ENCODE measurements at regions not wholly inside any gene's neighbourhood (a gene's known extent, or its start where the extent isn't known, plus 50 kb on each side); places are given as distances from the start of the nearest gene placed in this dataset.

- H3K4me3 ChIP-seq (ENCODE audit: low read length): no peak overlapping the region
- no peak overlapping the region for H3K9ac ChIP-seq (ENCODE audit: low read length)
- no peaks in the 10 kb centered on the region for H4K20me1 ChIP-seq (ENCODE audit: insufficient read depth, low read length)
- H3K4me1 ChIP-seq (ENCODE audit: low read length): no peaks in the 10 kb centered on the region
- no peaks in the 10 kb centered on the region for H3K9me2 ChIP-seq (replicated peaks; ENCODE audit: insufficient read depth, low read length)
- no peaks in the 10 kb centered on the region for H3K79me2 ChIP-seq (ENCODE audit: low read length)
- H3K27ac ChIP-seq (ENCODE audit: low read length): no peak overlapping the region
- H3K27me3 ChIP-seq (replicated peaks; ENCODE audit: insufficient read depth, low read length): no peaks in the 10 kb centered on the region
- H3K9me3 ChIP-seq (replicated peaks; ENCODE audit: insufficient read depth, low read length): no peaks in the 10 kb centered on the region
- no peak overlapping the region for H3K4me2 ChIP-seq (ENCODE audit: low read depth, low read length)
- TF ChIP-seq, protein P1, sequence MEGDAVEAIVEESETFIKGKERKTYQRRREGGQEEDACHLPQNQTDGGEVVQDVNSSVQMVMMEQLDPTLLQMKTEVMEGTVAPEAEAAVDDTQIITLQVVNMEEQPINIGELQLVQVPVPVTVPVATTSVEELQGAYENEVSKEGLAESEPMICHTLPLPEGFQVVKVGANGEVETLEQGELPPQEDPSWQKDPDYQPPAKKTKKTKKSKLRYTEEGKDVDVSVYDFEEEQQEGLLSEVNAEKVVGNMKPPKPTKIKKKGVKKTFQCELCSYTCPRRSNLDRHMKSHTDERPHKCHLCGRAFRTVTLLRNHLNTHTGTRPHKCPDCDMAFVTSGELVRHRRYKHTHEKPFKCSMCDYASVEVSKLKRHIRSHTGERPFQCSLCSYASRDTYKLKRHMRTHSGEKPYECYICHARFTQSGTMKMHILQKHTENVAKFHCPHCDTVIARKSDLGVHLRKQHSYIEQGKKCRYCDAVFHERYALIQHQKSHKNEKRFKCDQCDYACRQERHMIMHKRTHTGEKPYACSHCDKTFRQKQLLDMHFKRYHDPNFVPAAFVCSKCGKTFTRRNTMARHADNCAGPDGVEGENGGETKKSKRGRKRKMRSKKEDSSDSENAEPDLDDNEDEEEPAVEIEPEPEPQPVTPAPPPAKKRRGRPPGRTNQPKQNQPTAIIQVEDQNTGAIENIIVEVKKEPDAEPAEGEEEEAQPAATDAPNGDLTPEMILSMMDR (IDR thresholded peaks at IDR 0.05; ENCODE audit: low read length): no peak
- TF ChIP-seq EZH2 (optimal IDR thresholded peaks at IDR 0.05; ENCODE audit: low read depth, low read length) (no peak), EZH2phosphoT487 (IDR thresholded peaks at IDR 0.05; ENCODE audit: low read length) (no peak)
- no peaks in the 10 kb centered on the region for H3K36me3 ChIP-seq (replicated peaks; ENCODE audit: insufficient read depth, low read length)
- DNase-seq: no peak
- no peak overlapping the region for H2AFZ ChIP-seq (ENCODE audit: low read length)
- no peaks in the 10 kb centered on the region for H3F3A ChIP-seq (ENCODE audit: insufficient read depth, low read length)
These were observed 545.9 kb upstream of the BTBD3 start for GRCh38 chr20:11371831-11372230.

DNA sequence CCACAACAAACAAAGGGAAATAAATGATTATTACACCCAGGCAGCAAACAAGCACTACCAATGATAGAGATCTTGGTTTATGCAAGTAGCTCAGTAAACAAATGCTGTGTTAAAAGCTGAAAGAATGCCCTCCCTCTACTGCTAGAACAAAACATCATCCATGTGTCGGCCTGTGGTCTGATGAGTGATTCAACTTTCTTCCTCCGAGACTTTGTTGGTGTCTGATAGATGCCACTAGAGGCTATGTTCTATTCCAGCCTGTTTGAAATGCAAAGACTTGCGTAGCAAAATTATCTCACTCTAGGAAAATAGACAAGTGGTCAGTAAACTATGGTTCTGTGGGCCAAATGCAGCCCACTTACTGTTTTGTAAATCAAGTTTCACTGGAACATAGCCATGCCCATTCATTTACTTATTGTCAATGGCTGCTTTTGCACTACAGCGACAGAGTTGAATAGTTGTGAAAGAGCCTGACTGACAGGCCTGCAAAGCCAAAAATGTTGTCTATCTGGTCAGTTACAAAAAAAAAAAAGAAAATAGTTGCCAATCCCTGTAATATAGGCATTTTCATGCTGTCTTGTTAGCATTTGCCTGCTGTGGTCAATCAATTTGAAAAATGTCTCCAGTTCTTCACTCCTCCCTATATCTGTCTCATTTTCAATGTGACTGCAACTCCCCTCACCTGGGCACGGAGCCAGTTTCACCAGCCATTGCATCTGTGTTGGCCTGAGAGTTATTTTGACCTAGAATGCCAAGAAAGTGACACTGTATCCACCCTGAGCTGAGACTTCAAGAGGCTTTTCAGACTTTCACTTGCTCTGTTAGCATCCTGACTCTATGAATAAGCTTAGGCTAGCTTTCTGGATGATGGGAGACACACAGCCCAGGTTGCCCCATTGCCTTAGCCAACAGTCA, 544.6 kb upstream of the BTBD3 start:
- no peaks in the 10 kb centered on the region for H3K27me3 ChIP-seq (replicated peaks; ENCODE audit: insufficient read depth, low read length)
- no peaks in the 10 kb centered on the region for H3F3A ChIP-seq (ENCODE audit: insufficient read depth, low read length)
- H3K4me3 ChIP-seq (ENCODE audit: low read length): no peak overlapping the region
- TF ChIP-seq EZH2phosphoT487 (IDR thresholded peaks at IDR 0.05; ENCODE audit: low read length) (no peak), EZH2 (optimal IDR thresholded peaks at IDR 0.05; ENCODE audit: low read depth, low read length) (no peak)
- TF ChIP-seq, protein P1 (IDR thresholded peaks at IDR 0.05; ENCODE audit: low read length): no peak
- no peak overlapping the region for H3K9ac ChIP-seq (ENCODE audit: low read length)
- no peak overlapping the region for H3K27ac ChIP-seq (ENCODE audit: low read length)
- no peak for DNase-seq
- H3K9me3 ChIP-seq (replicated peaks; ENCODE audit: insufficient read depth, low read length): no peaks in the 10 kb centered on the region
- H3K4me2 ChIP-seq (ENCODE audit: low read depth, low read length): no peak overlapping the region
- no peaks in the 10 kb centered on the region for H3K79me2 ChIP-seq (ENCODE audit: low read length)
- H3K4me1 ChIP-seq (ENCODE audit: low read length): no peaks in the 10 kb centered on the region
- H4K20me1 ChIP-seq (ENCODE audit: insufficient read depth, low read length): no peaks in the 10 kb centered on the region
- H3K9me2 ChIP-seq (replicated peaks; ENCODE audit: insufficient read depth, low read length): no peaks in the 10 kb centered on the region
- no peak overlapping the region for H2AFZ ChIP-seq (ENCODE audit: low read length)
- H3K36me3 ChIP-seq (replicated peaks; ENCODE audit: insufficient read depth, low read length): no peaks in the 10 kb centered on the region

DNA sequence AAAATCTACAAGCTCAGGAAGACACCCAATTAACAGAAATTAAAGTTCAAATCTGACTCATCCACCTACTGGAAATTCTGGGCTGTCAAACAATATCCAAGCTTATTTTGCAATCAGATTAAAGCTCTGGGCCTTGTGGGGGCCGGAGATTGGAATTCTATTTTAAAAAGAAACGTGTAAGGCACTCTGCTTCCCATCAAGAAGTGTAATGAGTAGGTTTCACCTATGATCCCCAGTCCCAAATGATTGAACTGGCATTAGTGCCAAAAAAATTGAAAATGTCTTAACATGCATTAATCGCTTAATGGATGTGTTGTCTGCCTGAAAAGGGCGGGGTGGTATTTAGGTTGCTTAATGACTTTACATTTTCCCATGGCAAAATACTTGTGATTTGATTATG, 542.4 kb upstream of the BTBD3 start:
- no peak overlapping the region for H3K9ac ChIP-seq (ENCODE audit: low read length)
- H2AFZ ChIP-seq (ENCODE audit: low read length): no peak overlapping the region
- no peak overlapping the region for H3K4me2 ChIP-seq (ENCODE audit: low read depth, low read length)
- TF ChIP-seq, protein P1 (IDR thresholded peaks at IDR 0.05; ENCODE audit: low read length): no peak
- TF ChIP-seq EZH2 (optimal IDR thresholded peaks at IDR 0.05; ENCODE audit: low read depth, low read length): no peak
- TF ChIP-seq EZH2phosphoT487 (IDR thresholded peaks at IDR 0.05; ENCODE audit: low read length): no peak
- no peak overlapping the region for H3K27ac ChIP-seq (ENCODE audit: low read length)
- no peaks in the 10 kb centered on the region for H3K27me3 ChIP-seq (replicated peaks; ENCODE audit: insufficient read depth, low read length)
- no peaks in the 10 kb centered on the region for H3K36me3 ChIP-seq (replicated peaks; ENCODE audit: insufficient read depth, low read length)
- H3K4me3 ChIP-seq (ENCODE audit: low read length): no peak overlapping the region
- H3F3A ChIP-seq (ENCODE audit: insufficient read depth, low read length): no peaks in the 10 kb centered on the region
- DNase-seq: no peak
- H3K4me1 ChIP-seq (ENCODE audit: low read length): no peaks in the 10 kb centered on the region
- H3K9me2 ChIP-seq (replicated peaks; ENCODE audit: insufficient read depth, low read length): no peaks in the 10 kb centered on the region
- no peaks in the 10 kb centered on the region for H3K9me3 ChIP-seq (replicated peaks; ENCODE audit: insufficient read depth, low read length)
- no peaks in the 10 kb centered on the region for H4K20me1 ChIP-seq (ENCODE audit: insufficient read depth, low read length)
- no peaks in the 10 kb centered on the region for H3K79me2 ChIP-seq (ENCODE audit: low read length)
